GM20000 (cell line): ENCODE measurements at regions not wholly inside any gene's neighbourhood (a gene's known extent, or its start where the extent isn't known, plus 50 kb on each side); places are given as distances from the start of the nearest gene placed in this dataset.

Experiments
- DNase-seq: peaks from one replicate; pipeline ENCODE4 v3.0.0; 2012; ENCODE audit warnings: low spot score
- CTCF ChIP-seq: IDR thresholded peaks from 2 replicates; pipeline ENCODE4 v1.5.1; 2012; ENCODE audit warnings: mild to moderate bottlenecking, control low read depth; ENCODE audit errors: extremely low read depth, missing control alignments

GRCh38 chr6:15063253-15063853, 182.5 kb upstream of the JARID2 start:
- no peak for TF ChIP-seq CTCF
- no peak for DNase-seq

GRCh38 chr6:15065261-15065989, 180.4 kb upstream of the JARID2 start:
- TF ChIP-seq CTCF: no peak
- DNase-seq: no peak

- TF ChIP-seq CTCF: no peak
- no peak for DNase-seq
Measured at GRCh38 chr6:15066089-15066758, 179.6 kb upstream of the JARID2 start.

GRCh38 chr6:15073344-15073789, 172.5 kb upstream of the JARID2 start:
- TF ChIP-seq CTCF: no peak
- DNase-seq: peak; percentile 27

GRCh38 chr6:15073883-15074465, 171.9 kb upstream of the JARID2 start:
- no peak for DNase-seq
- no peak for TF ChIP-seq CTCF

- no peak for TF ChIP-seq CTCF
- no peak for DNase-seq
Measured at GRCh38 chr6:15074806-15075205, 171.1 kb upstream of the JARID2 start.

GRCh38 chr6:15076565-15076964, 169.3 kb upstream of the JARID2 start:
- DNase-seq: no peak
- TF ChIP-seq CTCF: no peak
